GM19463 (cell line): ENCODE measurements at regions not wholly inside any gene's neighbourhood (a gene's known extent, or its start where the extent isn't known, plus 50 kb on each side); places are given as distances from the start of the nearest gene placed in this dataset.

Experiments
- ATAC-seq: cut with Tn5 transposase; IDR thresholded peaks from one replicate; pipeline ENCODE4 v1.9.1; 2021; ENCODE audit warnings: mild to moderate bottlenecking, moderate library complexity; ENCODE audit not compliant: unreplicated experiment

- no peak for ATAC-seq
These were observed 194.0 kb downstream of the TRIM27 start for GRCh38 chr6:28729501-28730402.

- no peak for ATAC-seq
These were observed 191.7 kb downstream of the TRIM27 start for GRCh38 chr6:28732052-28732451.

- no peak for ATAC-seq
These were observed 189.3 kb downstream of the TRIM27 start for GRCh38 chr6:28734443-28734959.

GRCh38 chr6:28736121-28736520, 187.7 kb downstream of the TRIM27 start:
- ATAC-seq: no peak

- no peak for ATAC-seq
These were observed 185.9 kb downstream of the TRIM27 start for GRCh38 chr6:28737750-28738395.

- no peak for ATAC-seq
These were observed 185.4 kb downstream of the TRIM27 start for GRCh38 chr6:28738396-28738765.

GRCh38 chr6:28741363-28741762, 182.4 kb downstream of the TRIM27 start:
- no peak for ATAC-seq

GRCh38 chr6:28742668-28743270, 181.0 kb downstream of the TRIM27 start:
- ATAC-seq: no peak

- no peak for ATAC-seq
These were observed 180.5 kb downstream of the TRIM27 start for GRCh38 chr6:28743271-28743789.

GRCh38 chr6:28747083-28747630, 176.6 kb downstream of the TRIM27 start:
- no peak for ATAC-seq

- no peak for ATAC-seq
These were observed 176.1 kb downstream of the TRIM27 start for GRCh38 chr6:28747631-28748157.

GRCh38 chr6:28748192-28748591, 175.6 kb downstream of the TRIM27 start:
- no peak for ATAC-seq

GRCh38 chr6:28750926-28751458, 172.8 kb downstream of the TRIM27 start:
- ATAC-seq: no peak

- ATAC-seq: no peak
These were observed 172.3 kb downstream of the TRIM27 start for GRCh38 chr6:28751514-28751913.

GRCh38 chr6:28751963-28752350, 171.8 kb downstream of the TRIM27 start:
- no peak for ATAC-seq

GRCh38 chr6:28757429-28758045, 166.2 kb downstream of the TRIM27 start:
- no peak for ATAC-seq

- no peak for ATAC-seq
These were observed 165.6 kb downstream of the TRIM27 start for GRCh38 chr6:28758046-28758817.

GRCh38 chr6:28758818-28759235, 165.0 kb downstream of the TRIM27 start:
- no peak for ATAC-seq

- ATAC-seq: no peak
These were observed 159.6 kb downstream of the TRIM27 start for GRCh38 chr6:28764014-28764723.
